Kidney (tissue), 13 donors: ENCODE measurements at regions not wholly inside any gene's neighbourhood (a gene's known extent, or its start where the extent isn't known, plus 50 kb on each side); places are given as distances from the start of the nearest gene placed in this dataset.
"Not testable (repeated sequence)": the region's sequence is repeated elsewhere in the genome, so short reads cannot be mapped to it uniquely, and the experiment has no call there.

Experiments
- DNase-seq, 5 donors: peaks; one replicate each; pipeline ENCODE4 v3.0.0-alpha.2; 2013 to 2020
- FAIRE-seq: peaks from 2 replicates; lab custom pipeline; 2012; peaks lifted over from hg19 to GRCh38; lab: Jason Lieb, UNC
- H3K27ac ChIP-seq, 2 donors: one replicate each; pipeline ENCODE4 v1.7.0; 2013; ENCODE audit warnings: low read depth in 2 of 2, low read length in 2 of 2, inconsistent platforms in 1 of 2
- H3K27me3 ChIP-seq: one replicate; pipeline ENCODE4 v1.7.1; 2013; ENCODE audit warnings: low read length, inconsistent platforms; ENCODE audit not compliant: control insufficient read depth, insufficient read depth
- H3K36me3 ChIP-seq, 3 donors: one replicate each; pipeline versions ENCODE4 v1.7.0 to v1.7.1; 2013; ENCODE audit warnings: low read length in 3 of 3, control low read depth in 1 of 3, inconsistent platforms in 1 of 3; ENCODE audit not compliant: insufficient read depth in 3 of 3, control insufficient read depth in 2 of 3
- H3K4me1 ChIP-seq, 3 donors: one replicate each; pipeline versions ENCODE4 v1.7.0 to v1.7.1; 2013; ENCODE audit warnings: low read length in 3 of 3, inconsistent platforms in 1 of 3, low read depth in 1 of 3; ENCODE audit not compliant: control insufficient read depth in 2 of 3, insufficient read depth in 2 of 3
- H3K4me3 ChIP-seq, 3 donors: one replicate each; pipeline versions ENCODE4 v1.7.0 to v1.8.1; 2013; ENCODE audit warnings: low read length in 3 of 3, control low read depth in 1 of 3, inconsistent platforms in 1 of 3
- H3K9ac ChIP-seq, 3 donors: one replicate each; pipeline versions ENCODE4 v1.7.0 to v1.7.1; 2013; ENCODE audit warnings: low read length in 3 of 3, control low read depth in 1 of 3, inconsistent platforms in 1 of 3
- H3K9me3 ChIP-seq, 3 donors: one replicate each; pipeline versions ENCODE4 v1.7.0 to v1.7.1; 2013; ENCODE audit warnings: low read length in 3 of 3, control low read depth in 1 of 3, inconsistent platforms in 1 of 3; ENCODE audit not compliant: control insufficient read depth in 2 of 3, insufficient read depth in 1 of 3
- CTCF ChIP-seq: IDR thresholded peaks from 3 replicates; pipeline ENCODE4 v1.5.1; 2012; ENCODE audit warnings: mild to moderate bottlenecking, moderate library complexity, borderline replicate concordance; ENCODE audit not compliant: insufficient read depth; ENCODE audit errors: extremely low read depth
- intact Hi-C: fragments of 100-400 bp; cut with DNase I; formaldehyde crosslinking; loops from one replicate; pipeline ENCODE4 v1.11.1; 2022
- donor health status: control.
- donor health status: control.
- donor health status: control.
- donor health status: control.
- donor health status: control.
- donor health status: DM: yes; HTN: yes; CAD: no.
- donor health status: Normal renal cell carcinoma (clear cell type).

GRCh38 chr10:37442882-37443281 is 317.5 kb downstream of the ANKRD30A start:
- DNase-seq (no peak), FAIRE-seq (no peak)
- H3K4me1 ChIP-seq: no peaks in the 10 kb centered on the region
- H3K27me3 ChIP-seq: no peaks in the 10 kb centered on the region
- no peak overlapping the region for H3K27ac ChIP-seq
- H3K4me3 ChIP-seq: no peak overlapping the region
- intact Hi-C loops: no loop called here
- H3K9ac ChIP-seq: no peak overlapping the region
- H3K9me3 ChIP-seq: no peaks in the 10 kb centered on the region
- no peak for TF ChIP-seq CTCF
- no peaks in the 10 kb centered on the region for H3K36me3 ChIP-seq

GRCh38 chr10:37441224-37441623 is 315.8 kb downstream of the ANKRD30A start:
- H3K9ac ChIP-seq, H3K27ac ChIP-seq, H3K27me3 ChIP-seq, H3K4me1 ChIP-seq, intact Hi-C loops, DNase-seq, H3K9me3 ChIP-seq, H3K36me3 ChIP-seq, FAIRE-seq, H3K4me3 ChIP-seq: not testable (repeated sequence)

GRCh38 chr10:37439826-37440225 is 314.4 kb downstream of the ANKRD30A start:
- no peaks in the 10 kb centered on the region for H3K36me3 ChIP-seq
- intact Hi-C loops: no loop called here
- no peak for FAIRE-seq

GRCh38 chr10:37436357-37436756 is 311.0 kb downstream of the ANKRD30A start:
- no peaks in the 10 kb centered on the region for H3K9me3 ChIP-seq
- no peak for TF ChIP-seq CTCF
- no peak overlapping the region for H3K4me3 ChIP-seq
- no peaks in the 10 kb centered on the region for H3K27me3 ChIP-seq
- no peak overlapping the region for H3K9ac ChIP-seq
- intact Hi-C loops: no loop called here
- FAIRE-seq: no peak
- H3K27ac ChIP-seq: no peak overlapping the region
- H3K4me1 ChIP-seq: no peaks in the 10 kb centered on the region
- no peak for DNase-seq
- H3K36me3 ChIP-seq: no peaks in the 10 kb centered on the region

More at GRCh38 chr10:37439826-37440225, 314.4 kb downstream of the ANKRD30A start:
- no peaks in the 10 kb centered on the region for H3K4me1 ChIP-seq
- H3K27ac ChIP-seq: no peak overlapping the region
- TF ChIP-seq CTCF: no peak
- H3K27me3 ChIP-seq: no peaks in the 10 kb centered on the region
- no peak for DNase-seq
- no peak overlapping the region for H3K4me3 ChIP-seq
- H3K9ac ChIP-seq: no peak overlapping the region
- H3K9me3 ChIP-seq: no peaks in the 10 kb centered on the region
